ENCODE measurements at regions not wholly inside any gene's neighbourhood (a gene's known extent, or its start where the extent isn't known, plus 50 kb on each side); places are given as distances from the start of the nearest gene placed in this dataset.

- TF ChIP-seq CTCF (conservative IDR thresholded peaks at IDR 0.05) (no peak), EZH2 (IDR thresholded peaks at IDR 0.05; ENCODE audit: low read depth) (no peak)
Measured at GRCh38 chr21:32930673-32931072, 95.1 kb upstream of the OLIG2 start.
